OCI-LY1 (cell line): ENCODE measurements at regions not wholly inside any gene's neighbourhood (a gene's known extent, or its start where the extent isn't known, plus 50 kb on each side); places are given as distances from the start of the nearest gene placed in this dataset.

Source experiments
- H2AFZ ChIP-seq: fragments of 200-600 bp; sonication (generic), shearing (Covaris generic); 2 replicates; pipeline ENCODE4 v1.6.0; 2014; ENCODE audit warnings: antibody characterized with exemption, mild to moderate bottlenecking, low read length
- H3F3A ChIP-seq: fragments of 200-600 bp; sonication (generic), shearing (Covaris generic); 2 replicates; pipeline ENCODE4 v1.6.0; 2014; ENCODE audit warnings: mild to moderate bottlenecking, antibody characterized with exemption, low read length, moderate library complexity; ENCODE audit not compliant: insufficient read depth
- H3K27ac ChIP-seq: fragments of 200-600 bp; sonication (generic); 2 replicates; pipeline ENCODE4 v1.5.1; 2014; ENCODE audit warnings: low read length, mixed run types, mild to moderate bottlenecking, low read depth; ENCODE audit not compliant: poor library complexity, severe bottlenecking
- H3K27me3 ChIP-seq: fragments of 200-600 bp; sonication (generic); 2 replicates; pipeline ENCODE4 v1.6.0; 2014; ENCODE audit warnings: antibody characterized with exemption, mild to moderate bottlenecking, low read length, moderate library complexity; ENCODE audit not compliant: insufficient read depth
- H3K36me3 ChIP-seq: fragments of 200-600 bp; sonication (generic); 2 replicates; pipeline ENCODE4 v1.6.1; 2014; ENCODE audit warnings: mild to moderate bottlenecking, antibody characterized with exemption, low read length, moderate library complexity, mixed read lengths; ENCODE audit not compliant: insufficient read depth
- H3K4me1 ChIP-seq: fragments of 200-600 bp; sonication (generic); 2 replicates; pipeline ENCODE4 v1.5.1; 2014; ENCODE audit warnings: mild to moderate bottlenecking, low read length, moderate library complexity; ENCODE audit not compliant: insufficient read depth, severe bottlenecking
- H3K4me2 ChIP-seq: fragments of 200-600 bp; sonication (generic), shearing (Covaris generic); 2 replicates; pipeline ENCODE4 v1.6.1; 2014; ENCODE audit warnings: low read length
- H3K4me3 ChIP-seq: fragments of 200-600 bp; sonication (generic); 2 replicates; pipeline ENCODE4 v1.5.1; 2014; ENCODE audit warnings: low read length, low read depth, mild to moderate bottlenecking, mixed read lengths; ENCODE audit not compliant: poor library complexity, severe bottlenecking
- H3K79me2 ChIP-seq: fragments of 200-600 bp; shearing (Covaris generic); 2 replicates; pipeline ENCODE4 v1.6.1; 2016; ENCODE audit warnings: mixed run types, low read length, mixed read lengths; ENCODE audit not compliant: insufficient read depth
- H3K9ac ChIP-seq: fragments of 200-600 bp; sonication (generic), shearing (Covaris generic); 2 replicates; pipeline ENCODE4 v1.6.1; 2014; ENCODE audit warnings: mild to moderate bottlenecking, low read length, mixed read lengths
- H3K9me2 ChIP-seq: fragments of 200-600 bp; sonication (generic), shearing (Covaris generic); 2 replicates; pipeline ENCODE4 v1.6.1; 2014; ENCODE audit warnings: low read depth, mild to moderate bottlenecking, low read length, mixed read lengths
- H3K9me3 ChIP-seq: fragments of 200-600 bp; shearing (Covaris generic); 2 replicates; pipeline ENCODE4 v1.6.1; 2014; ENCODE audit warnings: low read length, mixed read lengths
- H4K20me1 ChIP-seq: fragments of 200-600 bp; sonication (generic), shearing (Covaris generic); 2 replicates; pipeline ENCODE4 v1.6.0; 2016; ENCODE audit warnings: mild to moderate bottlenecking, low read length; ENCODE audit not compliant: insufficient read depth
- CTCF ChIP-seq: fragments of 200-600 bp; sonication (generic), shearing (Covaris generic); IDR thresholded peaks from 2 replicates; pipeline ENCODE4 v1.5.1; 2017; ENCODE audit warnings: mild to moderate bottlenecking, antibody characterized with exemption, low read length, moderate library complexity, mixed read lengths
- EZH2 ChIP-seq: fragments of 200-600 bp; sonication (generic), shearing (Covaris generic); IDR thresholded peaks from 2 replicates; pipeline ENCODE4 v1.8.0; 2017; ENCODE audit warnings: borderline replicate concordance, mixed run types, mild to moderate bottlenecking, antibody characterized with exemption, low read length, moderate library complexity, mixed read lengths

GRCh38 chr5:67435032-67435431 is 238.4 kb upstream of the CD180 start:
- Histone ChIP-seq H3K9me2 (no peaks in the 10 kb centered on the region), H4K20me1 (no peaks in the 10 kb centered on the region), H3K79me2 (no peaks in the 10 kb centered on the region), H3K4me3 (no peak overlapping the region), H3K27me3 (no peaks in the 10 kb centered on the region), H3K36me3 (no peaks in the 10 kb centered on the region), H3F3A (no peaks in the 10 kb centered on the region), H3K9me3 (no peaks in the 10 kb centered on the region), H3K4me1 (no peaks in the 10 kb centered on the region), H3K9ac (no peak overlapping the region), H3K4me2 (no peak overlapping the region), H3K27ac (no peak overlapping the region), H2AFZ (no peak overlapping the region)
- TF ChIP-seq CTCF: no peak
- no peak for TF ChIP-seq EZH2

GRCh38 chr5:67434466-67434865 is 237.9 kb upstream of the CD180 start:
- Histone ChIP-seq H3K4me1 (no peaks in the 10 kb centered on the region), H3K79me2 (no peaks in the 10 kb centered on the region), H3K9me2 (no peaks in the 10 kb centered on the region), H3K9ac (no peak overlapping the region), H3F3A (no peaks in the 10 kb centered on the region), H3K4me2 (no peak overlapping the region), H3K9me3 (no peaks in the 10 kb centered on the region), H3K27me3 (no peaks in the 10 kb centered on the region), H4K20me1 (no peaks in the 10 kb centered on the region), H3K36me3 (no peaks in the 10 kb centered on the region), H3K27ac (no peak overlapping the region), H2AFZ (no peak overlapping the region), H3K4me3 (no peak overlapping the region)
- TF ChIP-seq CTCF (no peak), EZH2 (no peak)

- H3K79me2 ChIP-seq: no peaks in the 10 kb centered on the region
- H3K4me1 ChIP-seq: no peaks in the 10 kb centered on the region
- no peak overlapping the region for H3K9ac ChIP-seq
- no peaks in the 10 kb centered on the region for H3K27me3 ChIP-seq
- H3K4me3 ChIP-seq: no peak overlapping the region
- no peaks in the 10 kb centered on the region for H3K36me3 ChIP-seq
- no peaks in the 10 kb centered on the region for H3F3A ChIP-seq
- H4K20me1 ChIP-seq: no peaks in the 10 kb centered on the region
- no peaks in the 10 kb centered on the region for H3K9me2 ChIP-seq
- H2AFZ ChIP-seq: no peak overlapping the region
- TF ChIP-seq EZH2 (no peak), CTCF (no peak)
- no peak overlapping the region for H3K4me2 ChIP-seq
- no peaks in the 10 kb centered on the region for H3K9me3 ChIP-seq
- H3K27ac ChIP-seq: no peak overlapping the region
Measured at GRCh38 chr5:67432606-67433005, 236.0 kb upstream of the CD180 start.
